ENCODE measurements at regions not wholly inside any gene's neighbourhood (a gene's known extent, or its start where the extent isn't known, plus 50 kb on each side); places are given as distances from the start of the nearest gene placed in this dataset.

DNA sequence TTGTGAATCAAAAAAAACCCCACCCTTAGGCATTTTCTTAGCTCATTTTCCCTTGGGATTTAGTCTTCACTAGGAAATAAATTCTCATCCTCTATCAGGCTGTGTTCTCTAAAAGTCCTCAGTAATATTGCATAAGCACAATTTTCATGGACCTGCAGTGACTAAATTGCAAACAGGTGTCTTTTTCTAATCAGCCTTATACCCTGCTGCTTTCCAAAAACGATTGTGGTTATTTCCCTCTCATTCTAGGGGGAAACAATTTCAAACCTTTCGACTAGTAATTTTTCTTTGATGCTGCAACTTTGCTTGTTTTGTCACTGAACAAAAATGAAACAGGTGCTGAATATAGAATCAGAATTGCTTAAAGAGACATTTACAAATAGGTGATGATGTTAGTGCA lies 549.9 kb downstream of the PDHA2 start:
- H3K27me3 ChIP-seq (replicated peaks; ENCODE audit: control insufficient read depth, insufficient read depth, low read length): no peaks in the 10 kb centered on the region
- intact Hi-C loops (cut with micrococcal nuclease; ENCODE audit: unreplicated experiment): no loop called here
- H3K27ac Mint-ChIP-seq (ENCODE audit: unreplicated experiment): no peak overlapping the region
- no peaks in the 10 kb centered on the region for H3K4me1 Mint-ChIP-seq (ENCODE audit: low read depth, unreplicated experiment)
- no peak overlapping the region for H3K4me3 Mint-ChIP-seq (ENCODE audit: unreplicated experiment)
- H3K27me3 Mint-ChIP-seq (ENCODE audit: insufficient read depth, unreplicated experiment): peaks cover 3% of the 10 kb centered on the region
- no peak overlapping the region for H3K4me3 ChIP-seq (ENCODE audit: low read depth, low read length)
- H3K36me3 ChIP-seq (ENCODE audit: control insufficient read depth, insufficient read depth, low read length): no peaks in the 10 kb centered on the region
- no peaks in the 10 kb centered on the region for H3K4me1 ChIP-seq
- DNase-seq: no peak
- TF ChIP-seq, protein P1, sequence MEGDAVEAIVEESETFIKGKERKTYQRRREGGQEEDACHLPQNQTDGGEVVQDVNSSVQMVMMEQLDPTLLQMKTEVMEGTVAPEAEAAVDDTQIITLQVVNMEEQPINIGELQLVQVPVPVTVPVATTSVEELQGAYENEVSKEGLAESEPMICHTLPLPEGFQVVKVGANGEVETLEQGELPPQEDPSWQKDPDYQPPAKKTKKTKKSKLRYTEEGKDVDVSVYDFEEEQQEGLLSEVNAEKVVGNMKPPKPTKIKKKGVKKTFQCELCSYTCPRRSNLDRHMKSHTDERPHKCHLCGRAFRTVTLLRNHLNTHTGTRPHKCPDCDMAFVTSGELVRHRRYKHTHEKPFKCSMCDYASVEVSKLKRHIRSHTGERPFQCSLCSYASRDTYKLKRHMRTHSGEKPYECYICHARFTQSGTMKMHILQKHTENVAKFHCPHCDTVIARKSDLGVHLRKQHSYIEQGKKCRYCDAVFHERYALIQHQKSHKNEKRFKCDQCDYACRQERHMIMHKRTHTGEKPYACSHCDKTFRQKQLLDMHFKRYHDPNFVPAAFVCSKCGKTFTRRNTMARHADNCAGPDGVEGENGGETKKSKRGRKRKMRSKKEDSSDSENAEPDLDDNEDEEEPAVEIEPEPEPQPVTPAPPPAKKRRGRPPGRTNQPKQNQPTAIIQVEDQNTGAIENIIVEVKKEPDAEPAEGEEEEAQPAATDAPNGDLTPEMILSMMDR (IDR thresholded peaks at IDR 0.05; ENCODE audit: insufficient read depth in 1 of 2, low read depth in 1 of 2, low read length in 1 of 2, severe bottlenecking in 1 of 2, unreplicated experiment in 1 of 2): no peak
- no peaks in the 10 kb centered on the region for H3K9me3 ChIP-seq
- ChIA-PET CTCF (no interaction called here), POLR2A (no interaction called here)
- no TSS peak for BruUV-seq (replicated peaks)
- no peaks in the 10 kb centered on the region for H3K36me3 Mint-ChIP-seq (ENCODE audit: insufficient read depth, unreplicated experiment)
- no peaks in the 10 kb centered on the region for H3K9me3 Mint-ChIP-seq (ENCODE audit: unreplicated experiment)

DNA sequence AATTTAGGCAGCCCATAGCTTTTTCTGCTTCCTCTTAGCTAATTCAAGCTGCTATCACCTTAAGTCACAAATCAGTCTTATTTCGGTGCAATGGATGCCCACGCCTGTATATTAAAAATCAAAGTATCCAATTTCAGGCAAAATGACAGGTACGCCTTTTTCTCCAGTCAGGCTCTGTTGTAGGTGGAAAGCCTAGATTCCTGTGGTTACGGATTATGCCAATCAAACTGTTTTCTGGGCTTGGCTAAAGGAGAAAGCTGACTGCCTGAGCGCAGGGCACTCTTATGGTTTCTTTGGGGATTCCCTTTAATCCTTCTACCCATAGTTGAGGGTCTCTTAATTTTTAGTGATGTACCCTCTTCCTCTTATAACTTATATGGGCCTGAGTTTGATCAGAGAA lies 550.5 kb downstream of the PDHA2 start:
- H3K36me3 Mint-ChIP-seq (ENCODE audit: insufficient read depth, unreplicated experiment): no peaks in the 10 kb centered on the region
- TF ChIP-seq, protein P1 (IDR thresholded peaks at IDR 0.05; ENCODE audit: insufficient read depth in 1 of 2, low read depth in 1 of 2, low read length in 1 of 2, severe bottlenecking in 1 of 2, unreplicated experiment in 1 of 2): no peak
- no peak overlapping the region for H3K27ac Mint-ChIP-seq (ENCODE audit: unreplicated experiment)
- intact Hi-C loops (cut with micrococcal nuclease; ENCODE audit: unreplicated experiment): no loop called here
- no peaks in the 10 kb centered on the region for H3K9me3 ChIP-seq
- H3K4me3 Mint-ChIP-seq (ENCODE audit: unreplicated experiment): no peak overlapping the region
- H3K27me3 Mint-ChIP-seq (ENCODE audit: insufficient read depth, unreplicated experiment): peaks cover 3% of the 10 kb centered on the region
- no TSS peak for BruUV-seq (replicated peaks)
- ChIA-PET CTCF (no interaction called here), POLR2A (no interaction called here)
- no peaks in the 10 kb centered on the region for H3K36me3 ChIP-seq (ENCODE audit: control insufficient read depth, insufficient read depth, low read length)
- no peaks in the 10 kb centered on the region for H3K4me1 ChIP-seq
- no peaks in the 10 kb centered on the region for H3K27me3 ChIP-seq (replicated peaks; ENCODE audit: control insufficient read depth, insufficient read depth, low read length)
- no peak overlapping the region for H3K4me3 ChIP-seq (ENCODE audit: low read depth, low read length)
- no peaks in the 10 kb centered on the region for H3K4me1 Mint-ChIP-seq (ENCODE audit: low read depth, unreplicated experiment)
- no peak for DNase-seq
- no peaks in the 10 kb centered on the region for H3K9me3 Mint-ChIP-seq (ENCODE audit: unreplicated experiment)

- intact Hi-C loops (cut with micrococcal nuclease; ENCODE audit: unreplicated experiment): no loop called here
- DNase-seq: no peak
- H3K4me3 ChIP-seq (ENCODE audit: low read depth, low read length): no peak overlapping the region
- ChIA-PET CTCF (no interaction called here), POLR2A (no interaction called here)
- no peaks in the 10 kb centered on the region for H3K9me3 ChIP-seq
- Mint-ChIP-seq H3K27me3 (ENCODE audit: insufficient read depth, unreplicated experiment) (no peaks in the 10 kb centered on the region), H3K4me1 (ENCODE audit: low read depth, unreplicated experiment) (no peaks in the 10 kb centered on the region), H3K36me3 (ENCODE audit: insufficient read depth, unreplicated experiment) (no peaks in the 10 kb centered on the region), H3K4me3 (ENCODE audit: unreplicated experiment) (no peak overlapping the region), H3K27ac (ENCODE audit: unreplicated experiment) (no peak overlapping the region), H3K9me3 (ENCODE audit: unreplicated experiment) (no peaks in the 10 kb centered on the region)
- H3K36me3 ChIP-seq (ENCODE audit: control insufficient read depth, insufficient read depth, low read length): no peaks in the 10 kb centered on the region
- no peaks in the 10 kb centered on the region for H3K4me1 ChIP-seq
- no TSS peak for BruUV-seq (replicated peaks)
- H3K27me3 ChIP-seq (replicated peaks; ENCODE audit: control insufficient read depth, insufficient read depth, low read length): no peaks in the 10 kb centered on the region
- TF ChIP-seq, protein P1 (IDR thresholded peaks at IDR 0.05; ENCODE audit: insufficient read depth in 1 of 2, low read depth in 1 of 2, low read length in 1 of 2, severe bottlenecking in 1 of 2, unreplicated experiment in 1 of 2): no peak
Measured at GRCh38 chr4:96395747-96396146, 555.9 kb downstream of the PDHA2 start.
